Esophagus muscularis mucosa (tissue), 4 donors: ENCODE measurements at regions not wholly inside any gene's neighbourhood (a gene's known extent, or its start where the extent isn't known, plus 50 kb on each side); places are given as distances from the start of the nearest gene placed in this dataset.
"Not testable (repeated sequence)": the region's sequence is repeated elsewhere in the genome, so short reads cannot be mapped to it uniquely, and the experiment has no call there.

Experiments used
- DNase-seq: peaks from one replicate; pipeline ENCODE4 v3.0.0-alpha.2; 2017; ENCODE audit errors: extremely low spot score
- H3K27ac ChIP-seq, 4 donors: fragments of 200-600 bp; sonication (generic); replicated peaks in 1 of 4; 1 replicate in 3 of 4; 2 replicates in 1 of 4; pipeline ENCODE4 v1.5.1; 2016 to 2019; ENCODE audit warnings: mild to moderate bottlenecking in 1 of 4
- H3K27me3 ChIP-seq, 4 donors: fragments of 200-600 bp; sonication (generic); one replicate each; pipeline versions ENCODE4 v1.5.1 to v1.6.0; 2016 to 2019
- H3K36me3 ChIP-seq, 4 donors: fragments of 200-600 bp; sonication (generic); one replicate each; pipeline ENCODE4 v1.5.1; 2016 to 2019
- H3K4me1 ChIP-seq, 4 donors: fragments of 200-600 bp; sonication (generic); one replicate each; pipeline ENCODE4 v1.5.1; 2016 to 2019
- H3K4me3 ChIP-seq, 4 donors: fragments of 200-600 bp; sonication (generic); 1 replicate in 2 of 4; 2 replicates in 2 of 4; pipeline ENCODE4 v1.5.1; 2016 to 2019; ENCODE audit warnings: mild to moderate bottlenecking in 4 of 4, moderate library complexity in 1 of 4
- H3K9me3 ChIP-seq, 4 donors: fragments of 200-600 bp; sonication (generic); 1 replicate in 3 of 4; 2 replicates in 1 of 4; pipeline ENCODE4 v1.5.1; 2016 to 2019
- CTCF ChIP-seq, 3 experiments: fragments of 200-600 bp in 2 of 3; fragments of 450-650 bp in 1 of 3; sonication (generic) in 2 of 3; IDR thresholded peaks; one replicate each; pipeline ENCODE4 v1.5.1; 2017 to 2019; ENCODE audit warnings: antibody characterized with exemption in 3 of 3, mild to moderate bottlenecking in 2 of 3, moderate library complexity in 1 of 3
- EP300 ChIP-seq: sonication (generic); formaldehyde crosslinking; IDR thresholded peaks from one replicate; pipeline ENCODE4 v1.6.1; 2017; ENCODE audit warnings: antibody characterized with exemption
- POLR2A ChIP-seq: fragments of 450-650 bp; IDR thresholded peaks from one replicate; pipeline ENCODE4 v1.6.1; 2017; ENCODE audit warnings: antibody characterized with exemption, moderate library complexity, mild to moderate bottlenecking, low read depth
- POLR2AphosphoS5 ChIP-seq, 2 donors: sonication (generic); formaldehyde crosslinking; IDR thresholded peaks; one replicate each; pipeline ENCODE4 v1.6.1; 2017; ENCODE audit warnings: antibody characterized with exemption in 2 of 2
- WGBS: methylation state at CpG from one replicate; pipeline ENCODE4 v1.1.5; 2018; 5-methylcytosine and 5-hydroxymethylcytosine counted together
- intact Hi-C: fragments of 100-400 bp; cut with DNase I; formaldehyde crosslinking; loops from one replicate; pipeline ENCODE4 v1.15.1; 2023

- TF ChIP-seq POLR2AphosphoS5 (IDR thresholded peaks at IDR 0.05) (no peak), EP300 (no peak), POLR2A (no peak), CTCF (IDR thresholded peaks at IDR 0.05) (no peak)
- no peak for DNase-seq
- no peaks in the 10 kb centered on the region for H3K4me1 ChIP-seq
- no peaks in the 10 kb centered on the region for H3K27me3 ChIP-seq
- no peak overlapping the region for H3K4me3 ChIP-seq
- intact Hi-C loops: no loop called here
- no peaks in the 10 kb centered on the region for H3K9me3 ChIP-seq
- H3K36me3 ChIP-seq: no peaks in the 10 kb centered on the region
- 75% methylated on average over 2 of the region's 2 CpGs for WGBS
- H3K27ac ChIP-seq: no peak overlapping the region
These were observed 923.0 kb downstream of the DIPK2A start for GRCh38 chr3:144894576-144894975.

GRCh38 chr3:144900366-144900765 is 928.7 kb downstream of the DIPK2A start:
- Histone ChIP-seq H3K4me1 (peaks cover 0 to 3% (median 0%) of the 10 kb centered on the region in 4 donors), H3K9me3 (peaks cover 0 to 9% (median 0%) of the 10 kb centered on the region in 4 donors), H3K4me3 (no peak overlapping the region), H3K27ac (no peak overlapping the region), H3K36me3 (no peaks in the 10 kb centered on the region), H3K27me3 (no peaks in the 10 kb centered on the region)
- DNase-seq: no peak
- intact Hi-C loops: no loop called here
- no peak for TF ChIP-seq POLR2A
- no peak for TF ChIP-seq EP300
- TF ChIP-seq POLR2AphosphoS5 (IDR thresholded peaks at IDR 0.05): no peak
- no peak for TF ChIP-seq CTCF (IDR thresholded peaks at IDR 0.05)

GRCh38 chr3:144907581-144907980 is 936.0 kb downstream of the DIPK2A start:
- intact Hi-C loops, H3K9me3 ChIP-seq, H3K4me1 ChIP-seq, H3K36me3 ChIP-seq, H3K27me3 ChIP-seq, DNase-seq, H3K27ac ChIP-seq, H3K4me3 ChIP-seq: not testable (repeated sequence)
- WGBS: 46% methylated on average over 3 of the region's 3 CpGs

- H3K4me3 ChIP-seq: no peak overlapping the region
- H3K27ac ChIP-seq: no peak overlapping the region
- WGBS: 92% methylated on average over 6 of the region's 7 CpGs
- no peaks in the 10 kb centered on the region for H3K9me3 ChIP-seq
- no peaks in the 10 kb centered on the region for H3K27me3 ChIP-seq
- no peaks in the 10 kb centered on the region for H3K36me3 ChIP-seq
- TF ChIP-seq POLR2A (no peak), CTCF (IDR thresholded peaks at IDR 0.05) (no peak), POLR2AphosphoS5 (IDR thresholded peaks at IDR 0.05) (no peak), EP300 (no peak)
- H3K4me1 ChIP-seq: no peaks in the 10 kb centered on the region
- no peak for DNase-seq
- intact Hi-C loops: no loop called here
These were observed 941.3 kb downstream of the DIPK2A start for GRCh38 chr3:144912968-144913367.

- Histone ChIP-seq H3K27ac (no peak overlapping the region), H3K4me3 (no peak overlapping the region), H3K4me1 (no peaks in the 10 kb centered on the region), H3K36me3 (no peaks in the 10 kb centered on the region), H3K27me3 (no peaks in the 10 kb centered on the region), H3K9me3 (no peaks in the 10 kb centered on the region)
- no peak for DNase-seq
- WGBS: 65% methylated on average over 5 of the region's 5 CpGs
- no peak for TF ChIP-seq POLR2AphosphoS5 (IDR thresholded peaks at IDR 0.05)
- TF ChIP-seq POLR2A: no peak
- TF ChIP-seq EP300: no peak
- no peak for TF ChIP-seq CTCF (IDR thresholded peaks at IDR 0.05)
- intact Hi-C loops: no loop called here
These were observed 943.6 kb downstream of the DIPK2A start for GRCh38 chr3:144915202-144915601.
